RPMI7951 (cell line): ENCODE measurements at regions not wholly inside any gene's neighbourhood (a gene's known extent, or its start where the extent isn't known, plus 50 kb on each side); places are given as distances from the start of the nearest gene placed in this dataset.

Experiments used
- DNase-seq: peaks from one replicate; pipeline ENCODE4 v3.0.0-alpha.2; 2012; ENCODE audit warnings: low read depth

DNA sequence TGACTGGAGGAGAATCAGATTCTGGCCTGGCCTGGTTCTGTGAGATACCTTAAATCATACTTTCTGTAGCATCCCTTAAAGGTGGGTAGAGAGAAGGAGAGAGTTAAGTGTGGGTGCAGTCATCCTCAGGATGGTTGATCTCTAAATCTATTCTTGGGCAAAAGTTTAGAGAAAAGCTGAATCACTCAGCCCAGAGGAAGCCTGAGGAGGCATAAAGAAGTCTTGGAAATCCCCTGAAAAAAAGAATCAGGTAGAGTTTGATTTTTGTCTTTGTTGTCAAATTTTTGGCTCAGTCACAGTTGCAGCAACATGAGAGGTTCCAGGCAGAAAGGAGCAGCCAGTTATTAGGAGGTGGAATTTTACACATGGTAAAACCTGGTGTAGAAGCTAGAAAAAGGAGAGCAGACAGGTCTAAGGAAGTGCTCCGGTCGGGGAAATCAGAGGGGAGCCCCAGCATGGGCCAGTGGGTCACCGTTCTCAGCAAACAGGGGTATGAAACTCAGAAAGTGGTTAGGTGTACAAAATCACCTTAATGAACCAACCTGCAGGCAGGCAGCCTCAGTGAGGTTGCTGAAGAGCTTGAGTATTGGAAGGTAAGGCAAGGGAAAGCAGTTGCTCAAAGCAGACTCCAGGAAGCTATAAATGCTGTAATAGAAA lies 116.2 kb upstream of the CNTLN start:
- no peak for DNase-seq

DNA sequence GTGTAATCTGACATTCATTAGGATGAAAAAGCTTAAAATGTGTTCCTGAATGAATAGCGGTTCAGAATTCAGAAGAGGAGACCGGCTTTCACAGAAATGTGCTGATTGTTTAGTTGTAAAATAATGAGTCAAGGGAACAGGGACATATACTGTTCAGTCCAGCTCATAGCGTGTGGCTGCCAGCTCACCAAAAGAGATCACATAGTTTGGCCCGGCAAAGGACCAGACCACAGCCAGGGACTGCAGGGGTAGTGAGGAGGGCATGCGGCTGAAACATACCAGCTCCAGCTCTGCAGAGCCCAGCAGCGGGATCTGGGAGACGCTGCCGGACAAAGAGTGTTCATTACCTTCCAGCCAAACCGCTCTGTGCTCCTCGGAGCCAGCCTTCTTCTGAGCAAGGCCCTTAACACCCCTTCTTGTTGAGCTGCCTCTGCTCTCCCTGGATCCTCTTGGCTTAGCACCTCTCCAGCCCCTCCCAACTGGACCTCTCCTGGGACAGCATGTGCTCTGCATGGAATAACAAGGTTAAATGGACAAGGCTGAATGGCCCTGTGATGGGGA lies 116.8 kb upstream of the CNTLN start:
- peak; percentile 88 for DNase-seq

DNA sequence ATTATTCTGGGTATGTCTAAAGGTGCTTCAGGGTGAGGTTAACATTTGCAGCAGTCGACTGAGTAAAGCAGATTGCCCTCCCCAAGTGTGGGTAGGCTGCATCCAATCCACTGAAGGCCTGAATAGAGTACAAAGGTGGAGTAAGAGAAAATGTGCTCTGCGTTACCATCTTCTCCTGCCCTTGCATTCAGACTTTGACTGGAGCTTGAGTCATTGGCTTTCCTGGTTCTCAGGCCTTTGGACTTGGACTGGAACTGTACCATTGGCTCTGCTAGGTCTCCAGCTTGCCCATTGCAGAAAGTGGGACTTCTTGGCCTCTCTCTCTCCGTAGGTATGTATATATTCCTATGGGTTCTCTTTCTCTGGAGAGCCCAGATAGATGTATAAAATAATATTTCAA lies 120.9 kb upstream of the CNTLN start:
- no peak for DNase-seq

DNA sequence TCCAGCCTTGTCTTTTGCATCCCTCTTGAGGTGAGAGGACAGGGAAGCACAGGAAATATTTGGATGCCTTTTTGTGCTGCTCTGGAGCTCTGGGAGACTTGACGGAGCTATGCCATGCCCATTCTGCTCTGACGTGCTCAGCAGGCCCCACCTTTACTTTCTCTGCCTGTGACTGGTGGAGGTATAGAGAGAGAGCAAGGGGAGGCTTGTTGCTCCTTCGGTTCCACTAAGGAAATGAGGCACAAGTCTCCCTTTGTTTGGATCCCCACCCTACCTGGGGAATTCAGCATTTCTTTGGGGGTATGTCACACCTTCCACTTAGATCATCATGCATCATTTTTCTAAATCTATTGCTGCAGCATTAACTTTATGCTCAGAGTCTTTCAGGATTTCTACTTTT lies 121.8 kb upstream of the CNTLN start:
- DNase-seq: no peak

DNA sequence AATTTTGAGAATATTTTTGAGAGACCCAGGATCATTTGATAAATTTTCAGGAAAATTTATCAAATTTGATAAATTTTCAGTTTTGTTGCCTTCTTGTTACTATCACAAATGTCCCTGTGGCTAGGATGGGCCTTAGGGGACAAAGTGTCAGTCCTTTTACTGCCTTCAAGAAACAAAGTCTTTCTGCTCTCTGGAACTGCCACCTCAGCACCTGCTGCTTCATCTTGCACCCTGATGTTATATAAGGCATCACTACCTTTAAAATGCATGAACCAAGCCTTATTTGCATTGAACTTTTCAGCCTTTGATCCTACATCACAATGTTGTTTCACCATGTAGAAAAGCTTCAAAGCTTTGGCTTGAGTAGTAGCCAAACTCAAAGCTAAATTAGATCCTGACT lies 123.0 kb upstream of the CNTLN start:
- no peak for DNase-seq

DNA sequence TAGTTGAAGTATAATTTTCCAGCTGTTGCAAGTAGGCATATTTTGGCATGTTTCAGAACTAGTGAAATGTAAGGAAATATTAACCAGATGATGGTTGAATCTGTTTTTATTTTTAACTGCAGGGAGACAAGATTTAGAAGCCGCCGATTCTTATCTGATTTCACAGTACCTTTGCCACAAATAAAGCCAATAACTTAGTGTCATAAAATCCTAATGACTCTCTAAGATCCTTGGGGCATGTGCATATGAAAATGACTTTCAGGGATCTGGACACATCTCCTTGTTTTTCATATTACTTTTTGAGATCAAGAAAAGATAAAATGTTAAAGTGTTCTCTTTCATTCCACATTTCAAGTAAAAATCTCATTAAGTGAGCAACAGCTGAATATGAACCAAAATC lies 125.8 kb upstream of the CNTLN start:
- no peak for DNase-seq

DNA sequence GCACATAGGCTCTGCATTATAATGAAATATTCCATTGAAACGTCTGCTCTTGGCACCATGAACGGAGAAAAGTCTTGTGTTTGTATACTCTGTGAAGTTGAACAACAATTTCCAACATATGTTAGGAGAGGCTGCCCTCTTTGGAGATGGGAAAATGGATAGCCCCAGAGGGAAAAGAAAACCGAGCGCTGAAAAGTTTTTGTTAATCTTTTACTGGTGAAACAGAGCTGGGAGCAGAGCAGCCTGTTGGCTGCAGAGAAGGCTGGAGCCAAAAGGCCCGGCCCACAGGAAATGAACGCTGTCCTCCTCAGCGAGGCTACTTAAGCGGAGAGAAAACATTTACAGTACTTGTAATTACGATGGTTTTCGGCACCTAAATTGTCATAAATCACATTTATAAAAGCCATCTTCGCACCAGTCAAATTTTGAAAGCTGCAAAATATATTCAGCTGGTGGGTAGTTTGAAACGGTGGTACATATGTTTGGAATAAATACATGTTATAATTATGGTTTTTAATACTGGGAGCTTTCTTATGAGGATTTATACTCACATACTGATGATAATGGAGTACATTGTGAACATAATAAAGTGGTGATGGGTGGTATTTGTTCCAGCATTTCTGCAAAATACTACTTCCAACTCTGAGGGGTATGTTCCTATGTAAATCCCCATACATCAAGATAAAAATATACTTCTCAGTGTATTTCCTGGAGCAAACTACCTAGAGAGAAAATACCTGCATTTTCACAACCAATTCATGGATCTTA lies 129.6 kb upstream of the CNTLN start:
- peak; percentile 75 for DNase-seq

DNA sequence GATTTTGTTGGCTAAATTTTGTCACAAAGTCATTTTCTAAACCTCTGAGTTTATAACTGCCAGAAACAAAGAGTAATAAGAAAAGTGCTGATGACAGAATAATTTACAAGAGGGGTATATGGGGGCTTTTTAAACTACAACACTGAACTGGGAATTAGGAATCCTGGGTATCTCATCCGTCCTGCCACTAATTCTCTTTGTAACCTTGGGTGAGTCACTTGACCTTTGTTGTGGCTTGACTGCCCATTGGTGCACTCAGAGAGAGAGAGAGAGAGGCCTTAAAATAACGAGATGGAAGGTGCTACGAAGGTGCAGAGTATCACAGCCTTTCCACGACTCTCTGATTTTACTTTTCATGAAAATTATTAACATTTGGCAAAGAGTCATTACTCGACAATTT lies 130.3 kb upstream of the CNTLN start:
- peak; percentile 71 for DNase-seq

DNA sequence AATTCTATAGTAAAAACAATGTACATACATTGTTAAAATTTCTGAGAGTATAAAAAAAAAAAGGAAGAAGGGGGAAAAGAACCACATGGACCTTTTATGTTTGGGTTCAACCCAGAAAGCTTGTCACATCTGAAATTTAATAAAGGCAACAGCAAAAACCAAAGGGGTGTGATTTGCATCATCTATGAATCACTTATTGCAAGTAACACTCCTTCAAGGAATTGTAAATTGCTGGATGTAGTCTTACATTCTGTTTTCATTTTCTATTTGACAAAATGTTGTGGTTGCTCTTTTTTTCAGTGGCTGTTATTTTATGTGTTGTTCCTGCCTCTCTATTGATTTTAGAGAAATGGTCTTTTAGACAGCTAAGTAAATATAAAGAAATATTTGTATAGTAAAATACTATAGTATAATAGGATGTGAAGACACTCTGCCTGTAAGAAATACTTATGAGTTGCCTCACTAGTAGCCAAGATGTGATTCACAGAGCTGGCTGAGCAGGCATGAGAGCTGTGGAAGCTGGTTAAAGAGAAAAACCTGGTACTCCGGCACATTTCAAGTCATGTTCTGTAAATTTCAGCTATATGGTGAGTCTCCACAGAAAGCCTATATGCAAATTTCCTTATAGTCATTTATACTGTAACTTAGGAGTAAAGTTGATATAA lies 131.1 kb upstream of the CNTLN start:
- peak; percentile 18 for DNase-seq

DNA sequence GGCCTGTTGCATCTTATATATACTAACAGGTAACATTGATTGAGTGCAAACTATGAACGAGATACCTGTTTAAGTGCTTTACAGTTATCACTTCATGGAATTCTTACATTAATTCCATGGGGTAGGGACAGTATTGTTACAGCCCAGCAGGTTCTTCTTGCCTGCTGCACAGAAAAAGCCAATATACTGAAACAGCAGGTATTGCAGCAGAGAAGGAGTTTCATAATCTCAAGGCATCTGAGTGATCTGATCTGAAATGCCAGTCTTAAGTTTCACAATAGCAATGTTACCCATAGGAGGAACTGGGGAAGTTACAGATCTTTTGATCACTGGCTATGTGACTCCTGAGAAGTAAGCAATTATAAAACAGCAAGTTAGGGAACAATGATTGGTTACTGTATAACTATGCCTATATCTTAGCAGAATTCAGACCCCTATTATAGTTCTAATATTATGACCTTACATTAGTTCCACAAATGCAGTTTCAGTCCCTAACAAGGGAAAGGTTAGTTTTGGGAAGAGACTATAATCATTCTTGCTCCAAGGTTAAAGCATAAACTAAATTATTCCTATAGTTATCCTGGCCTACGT lies 126.5 kb upstream of the BNC2 start:
- DNase-seq: no peak

DNA sequence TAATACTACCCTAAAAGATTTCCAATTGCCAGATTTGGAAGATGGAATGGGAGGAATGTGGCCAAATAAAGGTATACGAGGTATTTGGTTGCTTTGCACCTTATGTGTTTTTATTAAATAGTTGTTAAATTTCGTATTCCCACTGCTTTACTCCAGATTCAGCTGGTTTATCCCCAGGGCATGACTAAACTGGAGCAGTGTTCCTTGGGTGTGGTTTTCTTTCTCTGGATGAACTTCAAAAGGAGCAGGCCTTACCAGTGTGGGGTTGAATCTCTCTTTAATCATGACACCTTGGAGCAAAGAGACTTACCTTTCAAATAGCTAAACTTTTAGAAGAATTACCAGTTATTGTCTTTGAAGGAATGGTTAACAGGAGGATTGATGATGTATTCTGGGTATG lies 121.7 kb upstream of the BNC2 start:
- DNase-seq: peak; percentile 23

DNA sequence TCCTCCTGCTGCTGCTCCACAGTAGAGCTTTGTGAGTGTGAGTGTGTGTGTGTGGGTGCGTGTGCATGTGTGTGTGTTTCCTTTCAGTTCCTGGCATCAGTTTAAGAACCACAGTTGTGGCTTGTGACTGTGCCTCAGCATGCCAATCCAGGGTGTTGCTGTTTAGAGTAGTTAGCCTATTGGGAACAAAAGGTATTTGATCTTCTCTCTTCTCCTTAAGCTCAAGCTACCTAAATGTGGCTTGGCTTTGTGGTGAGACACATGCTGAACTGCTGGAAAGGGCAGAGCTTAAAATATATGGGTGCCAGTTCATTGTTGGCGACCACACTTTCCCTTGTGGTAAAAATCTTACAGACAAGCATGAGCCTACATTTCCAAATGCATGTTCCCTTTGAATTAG lies 116.6 kb upstream of the BNC2 start:
- DNase-seq: peak; percentile 58

DNA sequence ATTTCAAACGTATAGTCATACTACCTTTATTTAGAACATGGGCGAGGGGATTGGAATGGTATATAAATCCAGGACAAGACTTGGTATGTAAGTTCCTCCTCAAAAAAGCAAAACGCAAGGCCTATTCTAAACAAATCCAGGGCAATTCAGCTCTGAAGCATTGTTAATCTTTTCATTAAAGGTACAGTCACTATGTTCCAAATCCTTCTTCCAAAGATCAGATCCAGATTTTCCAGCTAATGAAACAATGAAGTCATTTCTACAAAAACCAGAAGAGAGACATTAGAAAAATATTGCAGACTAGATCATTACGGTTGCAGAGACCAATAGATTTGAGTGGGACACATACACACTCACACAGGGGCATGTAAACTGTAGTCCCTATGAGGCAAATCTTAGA lies 116.1 kb upstream of the BNC2 start:
- no peak for DNase-seq

DNA sequence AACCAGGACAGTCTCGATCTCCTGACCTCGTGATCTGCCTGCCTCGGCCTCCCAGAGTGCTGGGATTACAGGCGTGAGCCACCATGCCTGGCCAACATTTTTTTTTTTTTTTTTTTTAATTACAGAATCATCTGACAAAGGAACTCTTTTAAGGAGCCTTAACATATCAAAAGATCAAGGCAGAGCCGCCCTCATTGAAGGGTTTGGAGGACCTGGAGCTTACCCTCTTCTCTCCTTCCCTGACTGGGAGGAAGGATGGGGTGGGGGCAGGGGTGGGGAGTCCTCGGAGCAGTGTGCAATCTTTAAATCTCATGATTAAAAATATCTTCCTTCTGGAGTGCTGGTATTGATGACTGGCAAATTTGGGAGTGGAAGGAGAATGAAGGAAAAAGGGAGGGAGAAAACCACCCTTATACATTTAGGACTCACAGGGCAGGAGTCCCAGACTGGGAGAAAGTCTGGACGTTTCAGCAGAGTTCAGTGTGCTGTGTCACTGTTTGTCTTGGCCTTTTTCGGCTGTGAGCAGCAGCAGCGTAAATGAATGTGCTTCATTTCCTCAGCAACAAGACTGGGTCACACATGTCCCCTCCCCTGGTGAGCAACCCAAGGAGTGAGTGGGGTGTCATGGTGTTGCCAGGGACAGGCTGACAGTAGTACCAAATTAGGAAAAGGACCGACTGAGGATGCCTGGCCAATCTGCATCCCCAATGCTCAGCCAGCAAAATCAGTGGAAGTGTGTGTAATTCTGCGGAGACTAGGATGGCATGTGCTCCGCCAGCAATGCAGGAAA lies 115.3 kb upstream of the BNC2 start:
- DNase-seq: no peak

DNA sequence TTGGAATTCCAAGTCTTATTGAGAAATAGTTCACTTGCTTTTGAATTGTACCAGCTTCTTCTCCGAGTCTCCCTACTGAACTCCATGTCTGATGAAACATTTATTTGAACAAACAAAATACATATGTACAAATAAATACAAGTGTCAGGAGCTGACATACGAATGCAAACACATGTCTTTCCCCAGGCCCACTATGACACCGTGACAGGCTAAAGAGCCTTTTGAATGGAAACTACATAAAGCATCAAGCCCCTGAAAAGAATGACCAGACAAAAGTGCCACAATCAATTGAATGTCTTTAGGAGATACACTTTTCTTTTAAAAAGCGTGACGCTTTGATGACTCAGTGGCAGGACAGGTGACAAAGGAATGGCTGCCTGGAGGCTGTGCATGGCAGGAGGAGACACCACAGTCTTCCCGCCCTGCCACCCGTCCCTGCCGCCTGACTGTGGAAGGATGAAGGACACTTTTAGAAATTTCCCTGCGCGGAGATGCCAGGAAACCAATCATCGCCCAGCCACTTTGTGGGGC lies 112.4 kb upstream of the BNC2 start:
- DNase-seq: no peak

DNA sequence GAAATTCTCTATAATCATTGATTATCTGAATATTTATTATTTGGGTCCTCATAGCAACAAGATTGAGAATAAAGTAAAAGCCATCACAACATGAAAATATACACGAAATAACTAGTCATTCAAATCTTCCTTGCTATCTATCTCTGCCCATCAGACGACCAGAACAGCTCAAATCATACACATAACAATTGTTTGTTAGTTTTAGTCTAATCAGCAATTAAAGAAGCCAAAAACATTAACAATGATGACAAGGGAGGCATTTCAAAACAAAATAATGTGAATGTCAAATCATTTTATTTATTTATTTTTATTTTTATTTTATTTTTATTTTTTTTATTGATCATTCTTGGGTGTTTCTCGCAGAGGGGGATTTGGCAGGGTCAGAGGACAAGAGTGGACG lies 106.0 kb upstream of the BNC2 start:
- DNase-seq: no peak

DNA sequence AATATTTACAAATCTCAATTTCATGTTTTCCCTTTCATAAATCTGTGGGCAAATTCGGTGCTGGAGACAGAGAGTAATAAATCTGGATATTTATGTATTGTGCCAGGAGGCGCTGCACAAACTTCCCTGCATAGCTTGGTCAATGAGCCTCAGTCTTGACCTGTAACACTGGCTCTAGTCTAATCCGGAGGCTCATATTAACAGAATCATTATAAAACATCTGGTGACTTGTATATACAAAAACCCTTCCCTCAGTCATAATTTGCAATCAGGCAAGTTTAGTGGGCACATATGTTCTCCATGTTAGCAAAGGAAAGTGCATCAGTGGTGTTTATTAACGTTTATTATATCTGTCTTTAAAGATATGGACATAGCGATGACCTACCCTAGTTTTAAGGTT lies 104.0 kb upstream of the BNC2 start:
- DNase-seq: no peak

DNA sequence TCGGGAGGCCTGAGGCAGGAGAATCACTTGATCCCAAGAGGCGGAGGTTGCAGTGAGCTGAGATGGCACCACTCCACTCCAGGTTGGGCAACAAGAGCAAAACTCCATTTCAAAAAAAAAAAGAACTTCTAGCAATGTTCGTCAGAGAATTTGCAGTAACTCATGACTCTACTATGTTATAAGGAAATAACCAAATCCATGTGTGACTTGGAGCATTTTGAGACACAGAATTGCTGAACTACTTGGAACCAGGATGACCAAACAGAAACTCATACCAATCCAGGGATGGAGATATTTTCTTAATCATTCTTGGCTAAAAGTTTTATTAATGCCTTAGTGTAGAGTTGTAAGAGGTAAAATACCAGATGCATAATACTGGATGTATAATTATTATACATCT lies 99.9 kb upstream of the BNC2 start:
- DNase-seq: no peak

DNA sequence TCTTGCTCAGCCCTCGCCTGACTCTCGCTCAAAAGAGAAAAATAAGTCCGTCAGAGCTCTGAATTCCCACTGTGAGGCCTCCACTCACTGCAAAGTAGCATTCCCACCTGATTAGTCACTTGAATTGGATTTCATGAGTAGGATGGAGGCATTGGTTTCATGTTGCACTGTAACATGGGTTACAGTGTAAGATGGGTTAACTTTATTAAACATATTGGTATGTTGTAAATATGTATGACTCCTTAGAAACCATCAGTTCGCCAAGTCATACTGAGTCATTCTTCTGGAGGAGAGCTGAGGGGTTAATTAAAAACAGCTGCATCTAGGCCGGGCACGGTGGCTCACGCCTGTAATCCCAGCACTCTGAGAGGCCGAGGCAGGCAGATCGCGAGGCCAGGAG lies 93.8 kb upstream of the BNC2 start:
- DNase-seq: peak; percentile 97

DNA sequence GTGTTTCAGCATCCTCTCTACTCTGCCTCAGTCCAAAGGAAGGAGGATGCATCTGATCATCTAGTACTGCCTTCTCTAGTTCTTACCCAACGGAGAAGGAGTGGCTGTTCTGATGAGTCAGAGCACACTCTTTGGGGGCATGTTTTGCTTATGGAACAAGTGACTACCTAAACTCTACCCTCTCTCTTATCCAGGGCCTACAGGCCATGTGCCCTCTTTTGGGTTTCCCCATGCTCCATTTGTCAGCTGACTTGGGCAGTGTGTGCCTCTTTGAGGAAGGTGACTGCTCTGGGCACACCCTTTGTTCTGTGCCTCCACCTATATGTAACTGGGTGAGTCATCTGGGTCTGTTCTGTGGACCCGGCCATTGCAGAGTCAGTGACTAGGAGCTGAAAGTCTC lies 89.6 kb upstream of the BNC2 start:
- peak; percentile 43 for DNase-seq

DNA sequence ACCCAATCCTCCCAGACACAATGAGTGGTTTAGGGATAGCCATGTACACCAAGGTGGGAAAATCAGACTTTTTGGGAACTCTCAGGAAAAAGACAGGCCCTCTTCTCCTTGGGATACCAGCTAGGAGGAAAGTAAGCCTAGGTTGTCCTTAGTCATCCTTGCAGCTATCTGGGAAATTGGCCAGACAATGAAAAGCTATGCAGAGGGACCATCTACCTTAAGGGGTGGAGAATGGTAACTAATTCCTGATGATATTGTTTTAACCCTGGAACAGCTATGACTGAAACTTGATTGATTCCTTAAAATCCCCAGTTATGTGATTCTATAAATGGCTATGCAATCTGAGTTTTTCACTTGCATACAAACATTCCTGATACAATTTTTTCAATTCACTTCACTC lies 88.9 kb upstream of the BNC2 start:
- no peak for DNase-seq
